AG04450 (cell line): ENCODE measurements at regions not wholly inside any gene's neighbourhood (a gene's known extent, or its start where the extent isn't known, plus 50 kb on each side); places are given as distances from the start of the nearest gene placed in this dataset.

Experiments
- CTCF ChIA-PET: fragments of 300-600, 350-600 bp; formaldehyde crosslinking; extraction: SDS; loops from one replicate; lab custom pipeline; 2022; ENCODE audit warnings: antibody characterized with exemption, inconsistent platforms; lab: Charles Lee
- POLR2A ChIA-PET: fragments of 350-600 bp; formaldehyde crosslinking; extraction: SDS; loops from one replicate; lab custom pipeline; 2021; ENCODE audit warnings: antibody characterized with exemption, inconsistent platforms; lab: Yijun Ruan, JAX
- DNase-seq: peaks from one replicate; pipeline ENCODE4 v3.0.0-alpha.2; 2011; ENCODE audit warnings: low read depth, low spot score
- H3K27ac ChIP-seq: one replicate; pipeline ENCODE4 v1.5.1; 2012; ENCODE audit warnings: low read depth, low read length, control low read depth
- H3K27me3 ChIP-seq: one replicate; pipeline ENCODE4 v1.6.0; 2012; ENCODE audit warnings: low read length; ENCODE audit not compliant: control insufficient read depth, insufficient read depth
- H3K4me3 ChIP-seq: 2 replicates; pipeline ENCODE4 v1.5.1; 2011; ENCODE audit warnings: mild to moderate bottlenecking, low read depth, low read length, control low read depth
- H3K9me3 ChIP-seq: 2 replicates; pipeline ENCODE4 v1.5.1; 2012; ENCODE audit warnings: low read length; ENCODE audit not compliant: control insufficient read depth, insufficient read depth
- TF ChIP-seq, protein P1 (sequence below): IDR thresholded peaks from 2 replicates; pipeline ENCODE4 v1.5.1; 2011; ENCODE audit warnings: low read depth, low read length, control low read depth, inconsistent platforms

DNA sequence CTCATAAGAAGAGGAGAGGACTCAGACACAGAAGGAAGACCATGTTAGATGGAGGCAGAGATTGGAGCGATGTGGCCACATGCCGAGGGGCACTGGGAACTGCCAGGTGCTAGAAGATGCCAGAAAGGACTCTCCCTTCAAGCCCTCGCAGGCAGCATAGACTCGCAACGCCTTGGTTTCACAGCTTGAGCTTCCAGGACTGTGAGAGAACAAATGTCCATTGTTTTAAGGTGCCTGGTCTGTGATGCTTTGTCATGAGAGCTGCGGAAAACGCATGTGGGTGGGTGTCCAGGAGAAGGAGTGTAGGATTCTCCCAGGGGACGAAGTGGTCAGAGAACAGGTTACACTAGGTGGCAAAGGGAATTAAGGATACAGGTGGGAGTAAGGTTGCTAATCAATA, 125.9 kb upstream of the USP29 start:
- Histone ChIP-seq H3K9me3 (peaks cover 73% of the 10 kb centered on the region), H3K27me3 (no peaks in the 10 kb centered on the region), H3K27ac (no peak overlapping the region), H3K4me3 (no peak overlapping the region)
- ChIA-PET POLR2A (no interaction called here), CTCF (interaction anchor here (0.7 kb wide), 1 partner anchor 159 kb away, joined by 4 read pairs; no protein-coding TSS in a partner anchor)
- TF ChIP-seq, protein P1, sequence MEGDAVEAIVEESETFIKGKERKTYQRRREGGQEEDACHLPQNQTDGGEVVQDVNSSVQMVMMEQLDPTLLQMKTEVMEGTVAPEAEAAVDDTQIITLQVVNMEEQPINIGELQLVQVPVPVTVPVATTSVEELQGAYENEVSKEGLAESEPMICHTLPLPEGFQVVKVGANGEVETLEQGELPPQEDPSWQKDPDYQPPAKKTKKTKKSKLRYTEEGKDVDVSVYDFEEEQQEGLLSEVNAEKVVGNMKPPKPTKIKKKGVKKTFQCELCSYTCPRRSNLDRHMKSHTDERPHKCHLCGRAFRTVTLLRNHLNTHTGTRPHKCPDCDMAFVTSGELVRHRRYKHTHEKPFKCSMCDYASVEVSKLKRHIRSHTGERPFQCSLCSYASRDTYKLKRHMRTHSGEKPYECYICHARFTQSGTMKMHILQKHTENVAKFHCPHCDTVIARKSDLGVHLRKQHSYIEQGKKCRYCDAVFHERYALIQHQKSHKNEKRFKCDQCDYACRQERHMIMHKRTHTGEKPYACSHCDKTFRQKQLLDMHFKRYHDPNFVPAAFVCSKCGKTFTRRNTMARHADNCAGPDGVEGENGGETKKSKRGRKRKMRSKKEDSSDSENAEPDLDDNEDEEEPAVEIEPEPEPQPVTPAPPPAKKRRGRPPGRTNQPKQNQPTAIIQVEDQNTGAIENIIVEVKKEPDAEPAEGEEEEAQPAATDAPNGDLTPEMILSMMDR = no peak
- no peak for DNase-seq

DNA sequence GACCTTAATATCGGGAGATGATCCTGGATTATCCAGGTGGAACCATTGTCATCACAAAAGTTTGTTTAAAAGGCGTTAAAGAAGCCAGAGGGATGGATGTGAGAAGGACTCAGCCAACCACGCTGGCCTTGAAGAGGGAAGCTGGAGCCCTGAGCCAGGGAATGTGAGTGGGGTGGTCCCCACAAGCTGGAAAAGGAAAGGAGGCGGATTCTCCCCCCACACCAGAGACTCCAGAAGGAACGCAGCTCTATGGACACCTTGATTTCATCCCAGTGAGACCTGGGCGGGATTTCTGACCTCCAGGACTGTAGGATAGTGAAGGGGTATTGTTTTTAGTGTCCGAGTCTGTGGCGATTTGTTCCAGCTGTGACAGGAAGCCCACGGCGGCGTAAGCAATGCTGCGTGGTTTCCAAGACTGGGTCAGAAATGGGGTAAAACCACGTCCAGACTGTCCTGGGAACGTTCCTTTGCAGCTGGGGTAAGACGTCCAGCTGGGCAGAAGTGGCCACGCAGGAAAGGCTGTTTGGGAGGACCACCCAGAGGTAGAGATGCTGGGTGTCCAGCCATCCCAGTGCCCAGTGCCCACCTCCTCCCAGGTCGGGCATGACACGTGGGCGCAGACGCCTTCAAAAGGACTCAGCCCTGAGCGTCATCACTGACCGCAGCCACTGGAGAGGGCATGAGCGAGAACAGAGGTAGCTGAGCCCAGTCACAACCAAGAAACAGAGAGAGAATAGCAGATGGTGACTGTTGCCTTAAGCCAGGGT, 125.4 kb upstream of the USP29 start:
- no peaks in the 10 kb centered on the region for H3K27me3 ChIP-seq
- DNase-seq = no peak
- H3K27ac ChIP-seq = no peak overlapping the region
- CTCF ChIA-PET = no interaction called here
- H3K4me3 ChIP-seq = no peak overlapping the region
- TF ChIP-seq, protein P1 = no peak
- peaks cover 73% of the 10 kb centered on the region for H3K9me3 ChIP-seq
- POLR2A ChIA-PET = no interaction called here

DNA sequence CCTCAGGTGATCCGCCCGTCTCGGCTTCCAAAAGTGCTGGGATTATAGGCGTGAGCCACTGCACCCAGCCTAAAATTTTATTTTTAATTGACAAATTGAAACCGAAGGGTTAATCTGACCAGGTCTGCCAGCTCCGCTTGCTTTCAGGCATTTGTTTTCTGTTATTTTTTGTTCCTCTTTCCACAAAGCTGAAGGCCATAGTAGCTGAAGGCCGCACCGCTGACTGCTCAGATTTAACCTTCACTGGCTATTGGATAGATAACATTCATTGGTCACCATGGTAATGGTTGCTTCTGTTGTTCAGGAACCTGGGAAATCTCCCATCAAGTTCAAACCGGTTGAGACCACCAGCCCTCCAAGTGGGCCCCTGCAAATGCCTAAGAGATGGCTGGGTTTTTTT, 124.5 kb upstream of the USP29 start:
- Histone ChIP-seq H3K9me3 (peaks cover 67% of the 10 kb centered on the region), H3K4me3 (no peak overlapping the region), H3K27me3 (no peaks in the 10 kb centered on the region), H3K27ac (no peak overlapping the region)
- TF ChIP-seq, protein P1 = no peak
- ChIA-PET CTCF (no interaction called here), POLR2A (no interaction called here)
- no peak for DNase-seq

DNA sequence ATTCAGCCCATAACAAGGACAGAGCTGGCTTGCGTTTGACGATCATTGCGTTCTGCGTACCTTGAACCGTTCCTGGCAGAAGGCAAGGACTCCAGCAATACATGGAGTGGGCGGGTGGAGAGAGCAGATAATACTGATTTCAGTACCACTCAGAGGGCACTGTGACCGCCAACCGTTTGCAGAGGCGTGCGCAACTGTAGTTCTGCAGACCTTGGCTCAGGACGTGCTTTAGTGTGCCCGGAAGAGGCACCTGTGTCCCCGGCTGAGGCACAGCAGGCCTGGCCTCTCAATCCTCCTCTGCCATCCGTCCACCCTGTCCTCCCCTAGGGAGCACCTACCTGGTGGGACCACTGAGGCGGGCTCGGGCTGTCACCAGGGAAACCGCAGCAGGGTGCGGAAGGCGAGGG, 117.6 kb upstream of the USP29 start:
- H3K4me3 ChIP-seq = no peak overlapping the region
- TF ChIP-seq, protein P1 = no peak
- ChIA-PET CTCF (no interaction called here), POLR2A (no interaction called here)
- H3K27me3 ChIP-seq = no peaks in the 10 kb centered on the region
- no peak for DNase-seq
- peaks cover 64% of the 10 kb centered on the region for H3K9me3 ChIP-seq
- H3K27ac ChIP-seq = no peak overlapping the region

DNA sequence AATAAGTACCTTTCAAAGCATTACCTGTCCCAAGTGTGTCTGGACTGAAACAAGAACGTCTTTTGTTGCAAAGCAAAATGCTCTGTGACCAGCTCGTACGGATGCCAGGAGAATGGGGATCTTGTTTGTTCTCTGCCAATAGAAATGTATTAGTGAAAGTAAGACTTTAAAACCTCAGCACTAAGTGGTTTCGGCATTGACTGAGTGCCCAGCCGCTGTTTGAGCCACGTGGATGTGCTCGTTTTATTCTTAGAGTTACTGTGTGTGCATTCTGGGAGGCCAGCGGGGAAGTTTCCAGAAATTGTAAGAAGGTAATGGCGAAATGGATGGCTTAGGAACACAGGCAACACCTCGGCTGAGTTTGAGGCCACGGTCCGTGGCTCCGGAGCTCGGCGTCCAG, 117.1 kb upstream of the USP29 start:
- Histone ChIP-seq H3K9me3 (peaks cover 64% of the 10 kb centered on the region), H3K27ac (no peak overlapping the region), H3K4me3 (no peak overlapping the region), H3K27me3 (no peaks in the 10 kb centered on the region)
- DNase-seq = no peak
- TF ChIP-seq, protein P1 = no peak
- ChIA-PET CTCF (no interaction called here), POLR2A (no interaction called here)
